ENCODE measurements at regions not wholly inside any gene's neighbourhood (a gene's known extent, or its start where the extent isn't known, plus 50 kb on each side); places are given as distances from the start of the nearest gene placed in this dataset.

DNA sequence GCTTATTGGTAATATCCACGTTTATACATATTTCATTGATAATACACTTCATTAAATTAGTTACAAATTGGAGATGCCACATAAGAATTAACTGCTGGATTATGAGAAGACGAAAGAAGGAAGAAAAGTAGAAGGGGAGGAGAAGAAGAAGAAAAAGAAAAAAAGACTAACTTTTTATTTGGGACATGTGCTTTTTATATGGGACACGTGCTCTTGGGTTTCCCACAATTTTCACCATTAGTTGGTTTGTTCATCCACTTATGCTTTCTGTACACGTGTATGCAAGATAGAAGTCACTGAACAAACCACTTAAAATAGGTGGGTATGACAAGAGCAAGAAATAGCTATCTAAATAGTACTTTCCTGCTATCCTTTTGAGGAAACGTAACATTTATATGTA lies 98.6 kb downstream of the MRPS30 start:
- no peaks in the 10 kb centered on the region for H3K4me1 ChIP-seq
- 12% methylated on average over 5 of the region's 5 CpGs for WGBS (ENCODE audit: missing lambda C conversion rate)
- ChIA-PET POLR2A (no interaction called here), CTCF (no interaction called here)
- TF ChIP-seq, protein P1, sequence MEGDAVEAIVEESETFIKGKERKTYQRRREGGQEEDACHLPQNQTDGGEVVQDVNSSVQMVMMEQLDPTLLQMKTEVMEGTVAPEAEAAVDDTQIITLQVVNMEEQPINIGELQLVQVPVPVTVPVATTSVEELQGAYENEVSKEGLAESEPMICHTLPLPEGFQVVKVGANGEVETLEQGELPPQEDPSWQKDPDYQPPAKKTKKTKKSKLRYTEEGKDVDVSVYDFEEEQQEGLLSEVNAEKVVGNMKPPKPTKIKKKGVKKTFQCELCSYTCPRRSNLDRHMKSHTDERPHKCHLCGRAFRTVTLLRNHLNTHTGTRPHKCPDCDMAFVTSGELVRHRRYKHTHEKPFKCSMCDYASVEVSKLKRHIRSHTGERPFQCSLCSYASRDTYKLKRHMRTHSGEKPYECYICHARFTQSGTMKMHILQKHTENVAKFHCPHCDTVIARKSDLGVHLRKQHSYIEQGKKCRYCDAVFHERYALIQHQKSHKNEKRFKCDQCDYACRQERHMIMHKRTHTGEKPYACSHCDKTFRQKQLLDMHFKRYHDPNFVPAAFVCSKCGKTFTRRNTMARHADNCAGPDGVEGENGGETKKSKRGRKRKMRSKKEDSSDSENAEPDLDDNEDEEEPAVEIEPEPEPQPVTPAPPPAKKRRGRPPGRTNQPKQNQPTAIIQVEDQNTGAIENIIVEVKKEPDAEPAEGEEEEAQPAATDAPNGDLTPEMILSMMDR (IDR thresholded peaks at IDR 0.05) = no peak
- TF ChIP-seq, protein P2, sequence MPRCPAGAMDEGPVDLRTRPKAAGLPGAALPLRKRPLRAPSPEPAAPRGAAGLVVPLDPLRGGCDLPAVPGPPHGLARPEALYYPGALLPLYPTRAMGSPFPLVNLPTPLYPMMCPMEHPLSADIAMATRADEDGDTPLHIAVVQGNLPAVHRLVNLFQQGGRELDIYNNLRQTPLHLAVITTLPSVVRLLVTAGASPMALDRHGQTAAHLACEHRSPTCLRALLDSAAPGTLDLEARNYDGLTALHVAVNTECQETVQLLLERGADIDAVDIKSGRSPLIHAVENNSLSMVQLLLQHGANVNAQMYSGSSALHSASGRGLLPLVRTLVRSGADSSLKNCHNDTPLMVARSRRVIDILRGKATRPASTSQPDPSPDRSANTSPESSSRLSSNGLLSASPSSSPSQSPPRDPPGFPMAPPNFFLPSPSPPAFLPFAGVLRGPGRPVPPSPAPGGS (IDR thresholded peaks at IDR 0.05) = no peak
- TF ChIP-seq FOSB (CRISPR knock-in tag; IDR thresholded peaks at IDR 0.05) (no peak), RAD21 (conservative IDR thresholded peaks at IDR 0.05 in 1 of 2, IDR thresholded peaks at IDR 0.05 in 1 of 2) (no peak), KDM5A (IDR thresholded peaks at IDR 0.05) (no peak), MYC (IDR thresholded peaks at IDR 0.05; ENCODE audit: borderline replicate concordance, low read length) (no peak), JUNB (IDR thresholded peaks at IDR 0.05) (no peak), EHMT2 (IDR thresholded peaks at IDR 0.05; ENCODE audit: low read depth) (no peak), FOXS1 (CRISPR knock-in tag; IDR thresholded peaks at IDR 0.05) (no peak), SMC3 (IDR thresholded peaks at IDR 0.05) (no peak), CBX8 (IDR thresholded peaks at IDR 0.05) (no peak)
- TF ChIP-seq, protein P3, sequence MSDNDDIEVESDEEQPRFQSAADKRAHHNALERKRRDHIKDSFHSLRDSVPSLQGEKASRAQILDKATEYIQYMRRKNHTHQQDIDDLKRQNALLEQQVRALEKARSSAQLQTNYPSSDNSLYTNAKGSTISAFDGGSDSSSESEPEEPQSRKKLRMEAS (IDR thresholded peaks at IDR 0.05) = no peak
- no peak for ATAC-seq
- H3K4me2 ChIP-seq = no peak overlapping the region
- no peak for FAIRE-seq
- no peak for DNase-seq (ENCODE audit: low read depth in 1 of 2, low spot score in 1 of 2)
- H3K27ac ChIP-seq = no peak overlapping the region
- no peak overlapping the region for H3K4me3 ChIP-seq
- no peaks in the 10 kb centered on the region for H3K9me3 ChIP-seq

DNA sequence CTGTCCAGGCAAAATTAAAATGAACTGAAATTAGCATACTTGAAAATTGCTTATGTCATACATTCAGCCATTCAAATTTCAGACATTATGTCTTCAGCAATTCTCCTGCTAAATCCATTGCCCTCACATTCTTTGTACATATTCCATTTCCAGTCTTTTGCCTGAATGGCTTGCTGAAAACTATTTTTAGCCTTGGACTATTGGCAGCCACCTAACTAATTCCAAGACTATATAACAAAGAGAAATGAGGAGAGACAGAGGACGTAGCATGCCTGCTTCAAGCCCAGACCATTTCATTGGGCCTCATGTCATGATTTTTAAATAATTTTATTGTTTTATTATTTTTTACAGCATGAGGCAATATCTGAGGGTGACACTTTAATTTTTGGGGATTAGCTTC lies 100.3 kb downstream of the MRPS30 start:
- TF ChIP-seq, protein P4, sequence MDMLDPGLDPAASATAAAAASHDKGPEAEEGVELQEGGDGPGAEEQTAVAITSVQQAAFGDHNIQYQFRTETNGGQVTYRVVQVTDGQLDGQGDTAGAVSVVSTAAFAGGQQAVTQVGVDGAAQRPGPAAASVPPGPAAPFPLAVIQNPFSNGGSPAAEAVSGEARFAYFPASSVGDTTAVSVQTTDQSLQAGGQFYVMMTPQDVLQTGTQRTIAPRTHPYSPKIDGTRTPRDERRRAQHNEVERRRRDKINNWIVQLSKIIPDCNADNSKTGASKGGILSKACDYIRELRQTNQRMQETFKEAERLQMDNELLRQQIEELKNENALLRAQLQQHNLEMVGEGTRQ (IDR thresholded peaks at IDR 0.05) = no peak
- TF ChIP-seq FOXS1 (CRISPR knock-in tag; IDR thresholded peaks at IDR 0.05) = no peak
- no peak for TF ChIP-seq BHLHE40 (IDR thresholded peaks at IDR 0.05; ENCODE audit: low read depth, low read length)
- TF ChIP-seq EP300 (IDR thresholded peaks at IDR 0.05) = no peak
- no peak for TF ChIP-seq CBX8 (IDR thresholded peaks at IDR 0.05)
- no peak for TF ChIP-seq HOXB13 (CRISPR knock-in tag; IDR thresholded peaks at IDR 0.05; ENCODE audit: low read depth)
- TF ChIP-seq, protein P5, sequence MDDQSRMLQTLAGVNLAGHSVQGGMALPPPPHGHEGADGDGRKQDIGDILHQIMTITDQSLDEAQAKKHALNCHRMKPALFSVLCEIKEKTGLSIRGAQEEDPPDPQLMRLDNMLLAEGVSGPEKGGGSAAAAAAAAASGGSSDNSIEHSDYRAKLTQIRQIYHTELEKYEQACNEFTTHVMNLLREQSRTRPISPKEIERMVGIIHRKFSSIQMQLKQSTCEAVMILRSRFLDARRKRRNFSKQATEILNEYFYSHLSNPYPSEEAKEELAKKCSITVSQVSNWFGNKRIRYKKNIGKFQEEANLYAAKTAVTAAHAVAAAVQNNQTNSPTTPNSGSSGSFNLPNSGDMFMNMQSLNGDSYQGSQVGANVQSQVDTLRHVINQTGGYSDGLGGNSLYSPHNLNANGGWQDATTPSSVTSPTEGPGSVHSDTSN (IDR thresholded peaks at IDR 0.05) = no peak
- H3K4me2 ChIP-seq = no peak overlapping the region
- ChIA-PET CTCF (no interaction called here), POLR2A (no interaction called here)
- no peak overlapping the region for H3K4me3 ChIP-seq
- no peak for FAIRE-seq
- no peak for ATAC-seq
- 24% methylated on average over 1 of the region's 1 CpG for WGBS (ENCODE audit: missing lambda C conversion rate)
- H3K9me3 ChIP-seq = no peaks in the 10 kb centered on the region
- no peaks in the 10 kb centered on the region for H3K4me1 ChIP-seq
- DNase-seq (ENCODE audit: low read depth in 1 of 2, low spot score in 1 of 2) = no peak
- no peak overlapping the region for H3K27ac ChIP-seq

DNA sequence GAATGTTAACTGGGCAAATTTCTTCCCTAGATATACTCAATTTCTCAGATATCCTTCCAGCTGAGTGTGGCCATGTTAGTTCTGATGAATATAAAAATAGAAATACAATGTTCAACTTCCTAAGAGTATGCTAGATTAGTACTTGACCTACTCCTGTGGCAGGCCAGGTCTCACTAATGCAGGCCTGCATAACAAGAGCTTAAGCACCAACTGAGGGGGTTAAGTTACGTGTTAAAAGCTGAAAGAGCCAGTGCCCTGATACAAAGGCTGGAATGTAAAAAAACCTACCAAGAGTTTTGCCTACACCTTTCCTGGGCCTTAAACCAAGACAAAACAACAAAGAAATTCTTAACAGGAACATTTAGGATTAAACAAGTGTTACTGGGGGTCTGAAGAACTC lies 102.8 kb downstream of the MRPS30 start:
- no peak overlapping the region for H3K4me2 ChIP-seq
- DNase-seq (ENCODE audit: low read depth in 1 of 2, low spot score in 1 of 2) (no peak), ATAC-seq (no peak), FAIRE-seq (no peak)
- 46% methylated on average over 1 of the region's 1 CpG for WGBS (ENCODE audit: missing lambda C conversion rate)
- H3K9me3 ChIP-seq = no peaks in the 10 kb centered on the region
- H3K4me1 ChIP-seq = no peaks in the 10 kb centered on the region
- TF ChIP-seq KDM1A (IDR thresholded peaks at IDR 0.05; ENCODE audit: low read depth) = no peak
- TF ChIP-seq SREBF2 (IDR thresholded peaks at IDR 0.05) = no peak
- TF ChIP-seq FOXS1 (CRISPR knock-in tag; IDR thresholded peaks at IDR 0.05) = no peak
- TF ChIP-seq ZNF302 (CRISPR knock-in tag; IDR thresholded peaks at IDR 0.05) = no peak
- TF ChIP-seq, protein P5 (IDR thresholded peaks at IDR 0.05) = no peak
- TF ChIP-seq, protein P6, sequence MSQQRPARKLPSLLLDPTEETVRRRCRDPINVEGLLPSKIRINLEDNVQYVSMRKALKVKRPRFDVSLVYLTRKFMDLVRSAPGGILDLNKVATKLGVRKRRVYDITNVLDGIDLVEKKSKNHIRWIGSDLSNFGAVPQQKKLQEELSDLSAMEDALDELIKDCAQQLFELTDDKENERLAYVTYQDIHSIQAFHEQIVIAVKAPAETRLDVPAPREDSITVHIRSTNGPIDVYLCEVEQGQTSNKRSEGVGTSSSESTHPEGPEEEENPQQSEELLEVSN (IDR thresholded peaks at IDR 0.05; ENCODE audit: borderline replicate concordance, low read depth) = no peak
- TF ChIP-seq ZC3H11A (IDR thresholded peaks at IDR 0.05) = no peak
- TF ChIP-seq NPAS2 (CRISPR knock-in tag; IDR thresholded peaks at IDR 0.05; ENCODE audit: borderline replicate concordance) = no peak
- no peak for TF ChIP-seq KDM5A (IDR thresholded peaks at IDR 0.05)
- no peak for TF ChIP-seq TFCP2L1 (CRISPR knock-in tag; IDR thresholded peaks at IDR 0.05)
- TF ChIP-seq, protein P3 (IDR thresholded peaks at IDR 0.05) = no peak
- no peak overlapping the region for H3K27ac ChIP-seq
- ChIA-PET POLR2A (no interaction called here), CTCF (no interaction called here)
- H3K4me3 ChIP-seq = no peak overlapping the region
